ENCODE measurements at regions not wholly inside any gene's neighbourhood (a gene's known extent, or its start where the extent isn't known, plus 50 kb on each side); places are given as distances from the start of the nearest gene placed in this dataset.

DNA sequence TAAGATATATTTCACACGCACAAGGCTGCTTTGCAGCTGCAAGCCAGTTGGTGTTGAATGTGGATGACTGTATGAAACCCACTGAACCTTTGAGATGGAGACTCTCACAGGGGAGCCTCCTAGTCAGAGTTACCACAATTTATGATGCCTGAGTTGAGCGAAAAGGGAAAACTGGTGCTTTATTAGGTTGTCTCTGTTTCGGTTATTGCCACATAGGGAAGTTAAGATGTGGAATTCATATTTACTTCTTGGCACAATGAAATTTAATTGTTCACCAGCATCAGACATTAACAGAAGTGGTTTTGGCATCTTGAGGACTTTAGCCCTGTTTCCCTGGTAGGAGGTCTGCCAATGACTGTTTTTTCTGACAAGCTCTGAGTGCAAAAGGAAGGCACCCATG is 358.2 kb downstream of the SQOR start:
- no peak overlapping the region for H3K4me2 ChIP-seq (ENCODE audit: low read length)
- ChIA-PET POLR2A (no interaction called here), CTCF (no interaction called here), RAD21 (ENCODE audit: low non-redundant PET in 1 of 2, low total read pairs in 2 of 2, uncharacterized antibody in 2 of 2, unreplicated experiment in 2 of 2) (no interaction called here)
- H3K9me3 ChIP-seq (ENCODE audit: control insufficient read depth in 1 of 2, insufficient read depth in 1 of 2, low read depth in 1 of 2, low read length in 2 of 2), result peaks cover 0 to 3% of the 10 kb centered on the region in 2 experiments; a peak in 2 of 4 replicates
- DNase-seq (ENCODE audit: low read depth, low spot score), result no peak
- no peak overlapping the region for H3K4me3 ChIP-seq (replicated peaks in 1 of 2; ENCODE audit: low read depth in 1 of 2, low read length in 2 of 2)
- no peaks in the 10 kb centered on the region for H3K9me2 ChIP-seq (ENCODE audit: insufficient read depth)
- H4K20me1 ChIP-seq (ENCODE audit: insufficient read depth), result no peaks in the 10 kb centered on the region
- no peaks in the 10 kb centered on the region for H3K36me3 ChIP-seq (ENCODE audit: control insufficient read depth in 1 of 2, insufficient read depth in 2 of 2, low read length in 2 of 2)
- no TSS peak for BruUV-seq (replicated peaks)
- no peaks in the 10 kb centered on the region for H3K27me3 ChIP-seq (ENCODE audit: insufficient read depth, low read length)
- TF ChIP-seq ATF3 (IDR thresholded peaks at IDR 0.05) (no peak), RAD21 (IDR thresholded peaks at IDR 0.05; ENCODE audit: low read depth) (no peak), SRF (IDR thresholded peaks at IDR 0.05; ENCODE audit: low read depth) (no peak), EGR1 (IDR thresholded peaks at IDR 0.05; ENCODE audit: low read depth) (no peak), JUND (IDR thresholded peaks at IDR 0.05) (no peak), ZFX (IDR thresholded peaks at IDR 0.05) (no peak), TCF7L2 (IDR thresholded peaks at IDR 0.05; ENCODE audit: borderline replicate concordance, extremely low read depth, insufficient read depth, insufficient read length) (no peak), POLR2A (IDR thresholded peaks at IDR 0.05; ENCODE audit: borderline replicate concordance, extremely low read depth, insufficient read depth, insufficient read length) (no peak), SIN3A (IDR thresholded peaks at IDR 0.05; ENCODE audit: low read depth) (no peak)
- intact Hi-C loops (cut with micrococcal nuclease), result no loop called here
- H3K9ac ChIP-seq (ENCODE audit: low read length), result no peak overlapping the region
- H3K4me1 ChIP-seq (ENCODE audit: control insufficient read depth in 1 of 2, insufficient read depth in 2 of 2, low read length in 2 of 2), result no peaks in the 10 kb centered on the region
- H3K27ac ChIP-seq (ENCODE audit: low read depth, low read length), result no peak overlapping the region
- no peak overlapping the region for H2AFZ ChIP-seq (ENCODE audit: low read depth, low read length, poor library complexity, severe bottlenecking)
- no peaks in the 10 kb centered on the region for H3K79me2 ChIP-seq (ENCODE audit: insufficient read depth, low read length)
- no peak for ATAC-seq

DNA sequence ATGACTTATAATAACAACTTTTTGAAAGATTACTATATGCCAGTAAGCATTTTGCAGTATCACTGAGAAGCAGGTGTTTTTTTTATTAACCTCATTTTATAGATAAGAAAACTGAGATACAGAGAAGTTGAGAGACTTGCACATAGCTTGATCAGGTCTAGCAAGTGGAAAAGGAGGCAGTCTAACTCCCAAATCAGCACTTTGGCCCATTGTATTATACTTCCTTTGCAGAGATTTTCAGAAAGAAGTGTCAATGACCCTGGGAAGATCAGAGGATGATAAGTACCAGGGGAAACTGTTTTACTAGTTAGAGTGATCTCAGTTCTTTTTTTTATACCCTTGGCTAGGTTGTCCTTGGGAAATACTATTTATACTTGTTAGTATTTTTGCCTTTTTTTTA is 358.7 kb downstream of the SQOR start:
- Histone ChIP-seq H3K9me3 (ENCODE audit: control insufficient read depth in 1 of 2, insufficient read depth in 1 of 2, low read depth in 1 of 2, low read length in 2 of 2) (peaks cover 0 to 3% of the 10 kb centered on the region in 2 experiments; a peak in 2 of 4 replicates), H3K9me2 (ENCODE audit: insufficient read depth) (no peaks in the 10 kb centered on the region), H2AFZ (ENCODE audit: low read depth, low read length, poor library complexity, severe bottlenecking) (no peak overlapping the region), H3K79me2 (ENCODE audit: insufficient read depth, low read length) (no peaks in the 10 kb centered on the region), H3K36me3 (ENCODE audit: control insufficient read depth in 1 of 2, insufficient read depth in 2 of 2, low read length in 2 of 2) (no peaks in the 10 kb centered on the region), H3K4me2 (ENCODE audit: low read length) (no peak overlapping the region), H3K4me3 (replicated peaks in 1 of 2; ENCODE audit: low read depth in 1 of 2, low read length in 2 of 2) (no peak overlapping the region), H3K27ac (ENCODE audit: low read depth, low read length) (no peak overlapping the region), H3K4me1 (ENCODE audit: control insufficient read depth in 1 of 2, insufficient read depth in 2 of 2, low read length in 2 of 2) (no peaks in the 10 kb centered on the region), H3K27me3 (ENCODE audit: insufficient read depth, low read length) (no peaks in the 10 kb centered on the region), H4K20me1 (ENCODE audit: insufficient read depth) (no peaks in the 10 kb centered on the region), H3K9ac (ENCODE audit: low read length) (no peak overlapping the region)
- no peak for DNase-seq (ENCODE audit: low read depth, low spot score)
- BruUV-seq (replicated peaks), result no TSS peak
- ChIA-PET POLR2A (no interaction called here), CTCF (no interaction called here), RAD21 (ENCODE audit: low non-redundant PET in 1 of 2, low total read pairs in 2 of 2, uncharacterized antibody in 2 of 2, unreplicated experiment in 2 of 2) (no interaction called here)
- TF ChIP-seq SP1 (IDR thresholded peaks at IDR 0.05; ENCODE audit: low read depth) (no peak), TCF7L2 (IDR thresholded peaks at IDR 0.05; ENCODE audit: borderline replicate concordance, extremely low read depth, insufficient read depth, insufficient read length) (no peak), EGR1 (IDR thresholded peaks at IDR 0.05; ENCODE audit: low read depth) (no peak), POLR2A (IDR thresholded peaks at IDR 0.05; ENCODE audit: borderline replicate concordance, extremely low read depth, insufficient read depth, insufficient read length) (no peak), ZBTB33 (IDR thresholded peaks at IDR 0.05; ENCODE audit: extremely low read depth, insufficient replicate concordance, low read length) (no peak), ELF1 (IDR thresholded peaks at IDR 0.05; ENCODE audit: borderline replicate concordance, low read depth) (no peak), ZNF274 (IDR thresholded peaks at IDR 0.05; ENCODE audit: low read depth, low read length) (no peak), POLR2AphosphoS5 (IDR thresholded peaks at IDR 0.05; ENCODE audit: low read depth, low read length) (no peak), ATF3 (IDR thresholded peaks at IDR 0.05) (no peak), FOSL1 (IDR thresholded peaks at IDR 0.05; ENCODE audit: low read depth) (no peak), ZFX (IDR thresholded peaks at IDR 0.05) (no peak)
- no peak for ATAC-seq
- intact Hi-C loops (cut with micrococcal nuclease), result no loop called here

All from HCT116 (cell line).